GM12878 (cell line): ENCODE measurements at regions not wholly inside any gene's neighbourhood (a gene's known extent, or its start where the extent isn't known, plus 50 kb on each side); places are given as distances from the start of the nearest gene placed in this dataset.

Experiments used
- ATAC-seq: fragments of 200-7000 bp; cut with Tn5 transposase; 3 replicates; pipeline ENCODE4 v1.9.1; 2020; ENCODE audit warnings: mild to moderate bottlenecking, moderate library complexity
- BruUV-seq: library from RNA; stranded (reverse); fragments of 400-500 nt; replicated peaks from 2 replicates; lab custom pipeline; 2021; lab: Mats Ljungman, UMichigan
- CTCF ChIA-PET: fragments of 300-600 bp; sonication (Branson Sonifier 250); formaldehyde crosslinking; extraction: SDS; loops from one replicate; lab custom pipeline; 2021; ENCODE audit warnings: inconsistent platforms; lab: Yijun Ruan, JAX
- POLR2A ChIA-PET: fragments of 350-600 bp; formaldehyde crosslinking; extraction: SDS; loops from one replicate; lab custom pipeline; 2021; ENCODE audit warnings: inconsistent platforms; lab: Charles Lee
- RAD21 ChIA-PET: fragments of 300-600 bp; sonication (Branson Sonifier 250); formaldehyde crosslinking; loops from one replicate; lab custom pipeline; 2023; ENCODE audit warnings: antibody characterized with exemption; ENCODE audit not compliant: unreplicated experiment; lab: Charles Lee
- SMC1A ChIA-PET: fragments of 300-600 bp; sonication (Branson Sonifier 250); formaldehyde crosslinking; loops from one replicate; lab custom pipeline; 2023; ENCODE audit not compliant: unreplicated experiment, uncharacterized antibody; lab: Charles Lee
- DNase-seq: peaks from one replicate; pipeline ENCODE4 v3.0.0-alpha.2; 2011; ENCODE audit warnings: low read depth, low spot score
- FAIRE-seq: peaks from 3 replicates; lab custom pipeline; 2011; peaks lifted over from hg19 to GRCh38; lab: Jason Lieb, UNC
- H2AFZ ChIP-seq: 2 replicates; pipeline ENCODE4 v1.6.0; 2011; ENCODE audit warnings: low read depth, low read length, control low read depth; ENCODE audit not compliant: control insufficient read depth
- H3K27ac ChIP-seq: 2 replicates; pipeline ENCODE4 v1.5.1; 2011; ENCODE audit warnings: control low read depth; ENCODE audit not compliant: control insufficient read depth, insufficient read depth
- H3K27me3 ChIP-seq, 2 experiments: replicated peaks in 1 of 2; 2 replicates each; pipeline versions ENCODE4 v1.6.0 to v1.6.1; 2011; ENCODE audit warnings: low read length in 1 of 2; ENCODE audit not compliant: control insufficient read depth in 2 of 2, insufficient read depth in 2 of 2
- H3K36me3 ChIP-seq, 2 experiments: 2 replicates each; pipeline ENCODE4 v1.5.1; 2011; ENCODE audit warnings: low read length in 1 of 2; ENCODE audit not compliant: control insufficient read depth in 2 of 2, insufficient read depth in 2 of 2
- H3K4me1 ChIP-seq: 2 replicates; pipeline ENCODE4 v1.6.1; 2011; ENCODE audit warnings: mild to moderate bottlenecking, low read length, moderate library complexity, mixed read lengths; ENCODE audit not compliant: control insufficient read depth, insufficient read depth
- H3K4me2 ChIP-seq: 2 replicates; pipeline ENCODE4 v1.6.0; 2011; ENCODE audit warnings: control low read depth; ENCODE audit not compliant: control insufficient read depth, insufficient read depth
- H3K4me3 ChIP-seq: fragments of 200-600 bp; sonication (generic); 2 replicates; pipeline ENCODE4 v1.5.1; 2016
- H3K79me2 ChIP-seq: 2 replicates; pipeline ENCODE4 v1.6.0; 2011; ENCODE audit warnings: low read length; ENCODE audit not compliant: control insufficient read depth, insufficient read depth
- H3K9ac ChIP-seq: 2 replicates; pipeline ENCODE4 v1.8.0; 2011; ENCODE audit warnings: low read length, control low read depth, mixed read lengths; ENCODE audit not compliant: control insufficient read depth, insufficient read depth
- H3K9me3 ChIP-seq: replicated peaks from 3 replicates; pipeline ENCODE4 v1.5.1; 2011; ENCODE audit warnings: mild to moderate bottlenecking, low read length; ENCODE audit not compliant: control insufficient read depth, insufficient read depth
- H4K20me1 ChIP-seq: 2 replicates; pipeline ENCODE4 v1.6.0; 2011; ENCODE audit not compliant: control insufficient read depth, insufficient read depth
- BCLAF1 ChIP-seq: fragments of 450-650 bp; IDR thresholded peaks from 2 replicates; pipeline ENCODE4 v1.6.1; 2017; ENCODE audit warnings: antibody characterized with exemption, mild to moderate bottlenecking, moderate library complexity
- E4F1 ChIP-seq: fragments of 450-650 bp; IDR thresholded peaks from 2 replicates; pipeline ENCODE4 v1.6.1; 2018; ENCODE audit warnings: borderline replicate concordance, mild to moderate bottlenecking; ENCODE audit not compliant: partially characterized antibody
- EGR1 ChIP-seq, 2 experiments: IDR thresholded peaks; 1 replicate in 1 of 2; 2 replicates in 1 of 2; pipeline ENCODE4 v1.6.1; 2011 to 2012; ENCODE audit warnings: low read depth in 2 of 2, low read length in 2 of 2, borderline replicate concordance in 1 of 2, mild to moderate bottlenecking in 1 of 2, moderate library complexity in 1 of 2
- NR2F1 ChIP-seq: fragments of 450-650 bp; conservative IDR thresholded peaks from 2 replicates; pipeline ENCODE4 v1.6.1; 2017; ENCODE audit warnings: mild to moderate bottlenecking
- RAD51 ChIP-seq: fragments of 450-650 bp; IDR thresholded peaks from 2 replicates; pipeline ENCODE4 v1.6.1; 2016; ENCODE audit warnings: moderate library complexity, mild to moderate bottlenecking, inconsistent platforms
- RCOR1 ChIP-seq: conservative IDR thresholded peaks from 2 replicates; pipeline ENCODE4 v1.6.1; 2012; ENCODE audit warnings: low read depth, low read length, improper control_type of control experiment
- SMARCA5 ChIP-seq: fragments of 450-650 bp; IDR thresholded peaks from 2 replicates; pipeline ENCODE4 v1.6.1; 2017; ENCODE audit warnings: mild to moderate bottlenecking
- YBX1 ChIP-seq: fragments of 450-650 bp; IDR thresholded peaks from 2 replicates; pipeline ENCODE4 v1.6.1; 2016; ENCODE audit warnings: antibody characterized with exemption
- ZNF384 ChIP-seq: IDR thresholded peaks from 2 replicates; pipeline ENCODE4 v1.6.1; 2012; ENCODE audit warnings: low read depth, mild to moderate bottlenecking, low read length, improper control_type of control experiment, borderline replicate concordance
- ZNF622 ChIP-seq: fragments of 450-650 bp; IDR thresholded peaks from 2 replicates; pipeline ENCODE4 v1.6.1; 2017; ENCODE audit warnings: mild to moderate bottlenecking, inconsistent platforms
- WGBS: methylation state at CpG from one replicate; pipeline ENCODE4 v1.1.6; 2016; ENCODE audit warnings: low lambda C conversion rate; ENCODE audit not compliant: insufficient replicate concordance, insufficient coverage; ENCODE audit errors: missing lambda C conversion rate; 5-methylcytosine and 5-hydroxymethylcytosine counted together
- in situ Hi-C: fragments of 300-500 bp; cut with MboI; formaldehyde crosslinking; loops from 9 replicates; pipeline ENCODE4 v1.14.3; 2018; ENCODE audit warnings: mixed read lengths
- intact Hi-C: fragments of 100-400 bp; cut with micrococcal nuclease; formaldehyde crosslinking; loops from one replicate; pipeline ENCODE4 v1.14.2; 2022; ENCODE audit not compliant: unreplicated experiment

- H3K27me3 ChIP-seq, result no peaks in the 10 kb centered on the region; a peak in 1 of 4 replicates
- RAD21 ChIA-PET, result no interaction called here
- no peaks in the 10 kb centered on the region for H3K36me3 ChIP-seq
- 14% methylated on average over 3 of the region's 3 CpGs for WGBS
- no peak overlapping the region for H3K27ac ChIP-seq
- H2AFZ ChIP-seq, result no peak overlapping the region
- ATAC-seq (no peak), FAIRE-seq (no peak), DNase-seq (no peak)
- no peaks in the 10 kb centered on the region for H4K20me1 ChIP-seq
- no peaks in the 10 kb centered on the region for H3K79me2 ChIP-seq
- no peaks in the 10 kb centered on the region for H3K9me3 ChIP-seq
- no TSS peak for BruUV-seq
- no peak overlapping the region for H3K9ac ChIP-seq
- CTCF ChIA-PET, result no interaction called here
- TF ChIP-seq RAD51 (no peak), E4F1 (no peak), ZNF384 (no peak), YBX1 (no peak)
- H3K4me3 ChIP-seq, result no peak overlapping the region
- SMC1A ChIA-PET, result no interaction called here
- no peaks in the 10 kb centered on the region for H3K4me1 ChIP-seq
- POLR2A ChIA-PET, result no interaction called here
- in situ Hi-C loops (no loop called here), intact Hi-C loops (no loop called here)
- no peak overlapping the region for H3K4me2 ChIP-seq
Observed at GRCh38 chr3:135801018-135801417, 164.5 kb upstream of the PPP2R3A start.

GRCh38 chr3:135802171-135802570, 163.4 kb upstream of the PPP2R3A start:
- H3K79me2 ChIP-seq, result no peaks in the 10 kb centered on the region
- no peak for ATAC-seq
- in situ Hi-C loops (no loop called here), intact Hi-C loops (no loop called here)
- SMC1A ChIA-PET, result no interaction called here
- H3K4me1 ChIP-seq, result no peaks in the 10 kb centered on the region
- H3K4me2 ChIP-seq, result no peak overlapping the region
- no peak for FAIRE-seq
- no peak for TF ChIP-seq SMARCA5
- no peak for TF ChIP-seq EGR1 (IDR thresholded peaks at IDR 0.05; ENCODE audit: borderline replicate concordance in 1 of 2, low read depth in 2 of 2, low read length in 2 of 2)
- no peak for TF ChIP-seq ZNF622
- no peak for TF ChIP-seq BCLAF1
- TF ChIP-seq NR2F1, result no peak
- TF ChIP-seq RCOR1, result no peak
- RAD21 ChIA-PET, result no interaction called here
- WGBS, result 32% methylated on average over 10 of the region's 10 CpGs
- POLR2A ChIA-PET, result no interaction called here
- no peak overlapping the region for H3K27ac ChIP-seq
- no peak for DNase-seq
- H3K4me3 ChIP-seq, result no peak overlapping the region
- no peak overlapping the region for H3K9ac ChIP-seq
- no peaks in the 10 kb centered on the region for H3K36me3 ChIP-seq
- H2AFZ ChIP-seq, result no peak overlapping the region
- H3K27me3 ChIP-seq, result no peaks in the 10 kb centered on the region; a peak in 2 of 4 replicates
- BruUV-seq, result no TSS peak
- CTCF ChIA-PET, result no interaction called here
- no peaks in the 10 kb centered on the region for H4K20me1 ChIP-seq
- no peaks in the 10 kb centered on the region for H3K9me3 ChIP-seq
